ENCODE measurements at regions not wholly inside any gene's neighbourhood (a gene's known extent, or its start where the extent isn't known, plus 50 kb on each side); places are given as distances from the start of the nearest gene placed in this dataset.

DNA sequence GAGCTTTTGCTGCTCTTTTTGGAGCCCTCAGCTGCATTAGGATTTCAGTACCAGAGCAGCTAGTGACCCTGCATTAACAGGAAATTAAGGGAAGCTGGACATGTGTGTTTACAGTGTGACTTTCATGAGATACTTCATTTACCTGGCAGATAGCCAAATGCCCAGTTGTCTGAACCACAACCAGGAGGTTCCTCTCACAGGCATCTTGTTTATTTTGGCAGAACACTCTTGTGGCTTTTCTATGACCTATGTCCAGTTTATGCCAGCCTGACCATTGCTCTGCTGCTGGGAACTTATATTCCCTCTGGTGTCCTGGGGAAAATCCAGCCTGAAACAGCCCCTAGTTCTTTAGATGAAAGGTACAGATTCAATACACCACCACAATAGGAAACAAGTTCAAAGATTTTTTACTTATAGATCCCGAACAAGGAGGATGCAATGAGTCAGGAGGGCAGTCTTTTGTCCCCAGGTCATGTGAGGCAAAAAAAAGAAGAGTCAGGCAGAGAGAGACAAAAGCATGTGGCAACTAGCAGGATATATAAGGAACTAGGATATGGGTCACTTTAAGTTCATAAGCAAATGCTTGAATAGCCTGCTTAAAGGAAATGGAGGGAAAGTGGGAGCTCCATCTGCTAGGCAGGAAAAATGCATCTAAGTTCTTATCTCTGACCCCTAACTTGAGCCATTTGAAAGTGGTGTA, 379.3 kb downstream of the INSC start:
- Histone ChIP-seq H3K18ac (ENCODE audit: insufficient read length, low read depth, low read length) (no peak overlapping the region), H3K4me1 (ENCODE audit: insufficient read depth, low read length) (no peaks in the 10 kb centered on the region), H3K23me2 (ENCODE audit: insufficient read length, low read depth, low read length, poor library complexity, severe bottlenecking) (no peaks in the 10 kb centered on the region), H4K5ac (ENCODE audit: insufficient read length, low read depth, low read length) (no peak overlapping the region), H2BK20ac (ENCODE audit: low read depth, low read length, poor library complexity, severe bottlenecking) (no peak overlapping the region), H2BK5ac (ENCODE audit: insufficient read length, low read length) (no peak overlapping the region), H3K9me3 (ENCODE audit: control insufficient read depth, low read depth, low read length) (no peaks in the 10 kb centered on the region), H3K27ac (ENCODE audit: insufficient read length, low read depth, low read length) (no peak overlapping the region), H2BK15ac (ENCODE audit: low read depth, low read length) (no peak overlapping the region), H2AFZ (ENCODE audit: low read length) (no peak overlapping the region), H3K23ac (ENCODE audit: insufficient read length, low read depth, low read length) (no peak overlapping the region), H3K79me1 (ENCODE audit: insufficient read depth, low read depth, low read length, poor library complexity, severe bottlenecking) (no peaks in the 10 kb centered on the region), H4K91ac (ENCODE audit: insufficient read length, low read depth, low read length) (no peak overlapping the region), H3T11ph (ENCODE audit: low read length) (no peak overlapping the region), H3K4me2 (ENCODE audit: insufficient read depth, insufficient read length, low read length) (no peak overlapping the region), H2BK120ac (ENCODE audit: low read depth, low read length, poor library complexity, severe bottlenecking) (no peak overlapping the region), H3K4ac (ENCODE audit: low read depth, low read length) (no peak overlapping the region), H3K27me3 (ENCODE audit: insufficient read depth, low read length) (no peaks in the 10 kb centered on the region), H3K9ac (ENCODE audit: extremely low read depth, insufficient read length, low read length) (no peak overlapping the region), H3K14ac (ENCODE audit: insufficient read depth, low read length) (no peak overlapping the region), H4K8ac (replicated peaks; ENCODE audit: insufficient read length, low read depth, low read length) (no peak overlapping the region), H4K20me1 (ENCODE audit: control insufficient read depth, insufficient read depth, insufficient read length) (no peaks in the 10 kb centered on the region), H3K56ac (ENCODE audit: insufficient read length, low read depth, low read length) (no peak overlapping the region), H3K79me2 (ENCODE audit: insufficient read depth, low read length) (no peaks in the 10 kb centered on the region), H2BK12ac (ENCODE audit: insufficient read length, low read depth, low read length) (no peak overlapping the region), H2AK5ac (ENCODE audit: insufficient read length, low read length) (no peak overlapping the region)
- H3K9me3 Mint-ChIP-seq: peaks cover 0 to 2% of the 10 kb centered on the region in 2 experiments; a peak in 3 of 5 replicates
- H3K36me3 Mint-ChIP-seq (ENCODE audit: insufficient read depth in 1 of 3, low read depth in 3 of 3): no peaks in the 10 kb centered on the region
- TF ChIP-seq, protein P1, sequence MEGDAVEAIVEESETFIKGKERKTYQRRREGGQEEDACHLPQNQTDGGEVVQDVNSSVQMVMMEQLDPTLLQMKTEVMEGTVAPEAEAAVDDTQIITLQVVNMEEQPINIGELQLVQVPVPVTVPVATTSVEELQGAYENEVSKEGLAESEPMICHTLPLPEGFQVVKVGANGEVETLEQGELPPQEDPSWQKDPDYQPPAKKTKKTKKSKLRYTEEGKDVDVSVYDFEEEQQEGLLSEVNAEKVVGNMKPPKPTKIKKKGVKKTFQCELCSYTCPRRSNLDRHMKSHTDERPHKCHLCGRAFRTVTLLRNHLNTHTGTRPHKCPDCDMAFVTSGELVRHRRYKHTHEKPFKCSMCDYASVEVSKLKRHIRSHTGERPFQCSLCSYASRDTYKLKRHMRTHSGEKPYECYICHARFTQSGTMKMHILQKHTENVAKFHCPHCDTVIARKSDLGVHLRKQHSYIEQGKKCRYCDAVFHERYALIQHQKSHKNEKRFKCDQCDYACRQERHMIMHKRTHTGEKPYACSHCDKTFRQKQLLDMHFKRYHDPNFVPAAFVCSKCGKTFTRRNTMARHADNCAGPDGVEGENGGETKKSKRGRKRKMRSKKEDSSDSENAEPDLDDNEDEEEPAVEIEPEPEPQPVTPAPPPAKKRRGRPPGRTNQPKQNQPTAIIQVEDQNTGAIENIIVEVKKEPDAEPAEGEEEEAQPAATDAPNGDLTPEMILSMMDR (conservative IDR thresholded peaks at IDR 0.05): no peak
- no peaks in the 10 kb centered on the region; the same call in 1 of the 2 replicates for H3K27me3 Mint-ChIP-seq (ENCODE audit: low read depth)
- H3K4me3 Mint-ChIP-seq: no peak overlapping the region
- WGBS (ENCODE audit: extremely low coverage, insufficient read length, low lambda C conversion rate): no CpG with 5 or more reads among the region's 1 CpG
- H3K4me1 Mint-ChIP-seq: peaks cover 8 to 11% of the 10 kb centered on the region in 2 experiments
- DNase-seq: no peak
- no peak overlapping the region for H3K27ac Mint-ChIP-seq

Measured in H9 (cell line).